GM21381 (cell line): ENCODE measurements at regions not wholly inside any gene's neighbourhood (a gene's known extent, or its start where the extent isn't known, plus 50 kb on each side); places are given as distances from the start of the nearest gene placed in this dataset.

Source experiments
- ATAC-seq: cut with Tn5 transposase; IDR thresholded peaks from one replicate; pipeline ENCODE4 v1.9.1; 2021; ENCODE audit warnings: mild to moderate bottlenecking, moderate library complexity; ENCODE audit not compliant: unreplicated experiment

DNA sequence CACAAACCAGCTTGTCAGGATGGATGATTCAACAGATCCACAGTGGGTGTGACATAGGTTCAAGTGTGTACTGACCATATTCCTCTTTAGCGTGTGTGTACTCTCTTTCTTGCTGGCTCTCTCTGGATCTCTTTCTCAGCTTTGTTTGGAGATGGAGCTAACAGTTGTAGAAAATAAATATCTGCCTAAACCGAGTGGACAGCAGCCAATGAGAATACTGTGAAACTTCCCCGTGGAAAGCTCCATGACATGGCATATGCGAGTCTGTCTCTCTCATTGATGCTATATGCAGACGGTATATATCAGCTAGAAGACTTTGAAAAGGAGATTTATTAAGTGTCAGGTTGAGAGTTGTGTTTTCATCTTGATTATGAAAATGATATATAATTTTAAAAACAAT lies 406.5 kb upstream of the SUCLG2 start:
- no peak for ATAC-seq

DNA sequence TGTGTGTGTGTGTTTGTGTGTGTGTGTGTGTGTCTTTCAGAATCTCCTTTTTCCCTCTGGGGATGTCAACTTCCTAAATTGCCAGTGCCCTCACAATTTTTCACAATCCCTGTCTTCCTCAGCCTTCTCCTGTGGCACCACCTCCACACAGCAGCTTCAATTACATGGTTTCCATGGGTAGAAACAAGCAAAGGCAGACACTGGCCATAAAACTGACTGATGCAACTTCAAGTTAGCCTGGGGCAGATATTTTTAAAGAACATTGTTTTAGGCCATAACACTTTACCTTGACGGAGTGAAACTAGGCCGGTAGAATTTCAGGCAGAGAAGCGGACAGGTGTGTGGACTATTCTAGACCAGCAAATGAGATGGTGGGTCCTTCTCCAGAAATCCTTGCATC lies 405.8 kb upstream of the SUCLG2 start:
- ATAC-seq: no peak

DNA sequence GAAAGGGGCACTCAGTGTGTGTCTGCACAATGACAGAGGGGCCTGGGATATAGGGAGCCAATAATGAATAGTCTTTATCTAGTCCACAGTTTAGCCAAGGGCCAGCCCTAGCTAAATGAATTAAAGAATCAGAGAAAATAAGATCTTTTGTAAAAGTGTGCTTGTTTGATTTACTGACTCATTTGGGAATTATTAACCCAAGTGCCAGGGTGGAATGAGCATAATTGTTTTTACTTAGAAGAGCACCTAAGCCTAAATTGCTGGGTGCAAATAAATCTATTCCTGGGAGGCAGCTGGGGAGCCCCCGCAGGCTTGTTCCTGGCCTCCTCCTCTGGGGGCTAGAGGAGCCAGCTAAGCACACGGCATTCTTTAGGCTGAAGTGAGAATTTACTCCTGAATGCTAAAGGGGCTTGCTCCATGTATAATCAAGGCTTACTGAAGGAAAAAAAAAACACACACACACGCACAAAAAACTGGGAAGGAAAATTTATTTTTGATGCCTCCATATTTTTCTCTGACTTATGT lies 405.3 kb upstream of the SUCLG2 start:
- ATAC-seq: no peak

DNA sequence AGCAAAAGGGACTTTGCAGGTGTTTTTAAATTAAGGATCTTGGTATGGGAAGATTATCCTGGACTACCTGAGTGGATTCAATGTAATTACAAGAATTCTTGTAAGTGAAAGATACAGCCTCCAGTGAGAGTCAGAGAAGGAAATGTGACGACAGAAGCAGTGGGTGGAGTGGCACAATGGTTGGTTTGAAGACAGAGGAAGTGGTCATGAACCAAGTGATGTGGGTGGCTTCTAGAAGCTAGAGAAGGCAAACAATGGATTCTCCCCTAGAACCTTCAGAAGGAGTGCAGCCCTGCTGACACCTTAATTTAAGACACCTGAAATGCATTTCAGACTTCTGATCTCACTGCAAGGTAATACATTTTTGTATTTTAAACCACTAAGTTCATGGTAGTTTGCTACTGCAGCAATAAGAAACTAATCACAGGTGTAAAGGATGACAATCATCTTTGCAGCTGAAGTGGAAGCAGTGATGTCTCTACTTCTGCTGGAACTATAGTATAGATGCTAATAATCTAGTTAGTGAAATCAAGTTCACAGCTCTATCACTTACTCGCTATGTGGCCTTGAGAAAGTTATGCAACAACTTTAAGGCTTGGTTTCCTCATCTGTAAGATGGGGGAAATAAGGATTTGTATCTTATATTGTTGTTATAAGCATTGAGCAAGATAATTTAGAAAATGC lies 403.4 kb upstream of the SUCLG2 start:
- no peak for ATAC-seq

DNA sequence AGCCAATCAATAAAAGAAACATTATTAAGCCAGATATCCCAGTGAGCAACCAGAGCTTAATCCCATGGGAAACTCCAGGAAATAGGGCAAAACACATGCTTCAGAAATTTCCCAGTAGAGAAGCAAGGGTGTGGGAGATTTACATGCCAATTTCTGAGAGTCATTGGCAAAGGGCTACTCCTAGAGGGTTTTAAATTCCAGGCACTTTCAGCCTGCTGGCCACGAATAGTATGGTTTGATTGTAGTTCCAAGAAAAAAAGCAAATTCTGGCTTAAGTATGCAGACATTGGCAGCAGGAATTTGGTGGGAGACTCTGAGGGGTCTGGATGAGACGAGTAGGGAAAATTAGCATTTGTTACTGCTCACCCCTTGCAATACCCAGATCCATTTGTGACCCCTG lies 402.1 kb upstream of the SUCLG2 start:
- ATAC-seq: no peak

DNA sequence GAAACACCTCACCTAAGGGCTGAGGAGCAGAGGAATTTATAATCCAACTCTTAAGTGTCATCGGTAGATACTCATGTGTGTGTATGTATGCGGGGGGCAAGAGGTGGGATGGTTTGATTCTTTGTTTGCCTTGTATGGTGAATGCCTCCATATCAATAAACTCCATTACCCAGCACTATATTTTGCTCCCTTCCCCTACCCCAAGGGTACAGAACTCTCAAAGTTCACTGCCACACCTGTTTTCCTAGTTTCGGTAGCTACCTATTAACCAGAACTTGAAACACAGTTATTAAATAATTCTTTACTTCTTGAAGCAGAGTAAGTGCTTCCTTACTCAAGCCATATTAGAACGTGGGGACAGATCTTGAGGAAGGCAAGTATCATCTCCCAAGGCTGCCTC lies 400.8 kb upstream of the SUCLG2 start:
- ATAC-seq: no peak

DNA sequence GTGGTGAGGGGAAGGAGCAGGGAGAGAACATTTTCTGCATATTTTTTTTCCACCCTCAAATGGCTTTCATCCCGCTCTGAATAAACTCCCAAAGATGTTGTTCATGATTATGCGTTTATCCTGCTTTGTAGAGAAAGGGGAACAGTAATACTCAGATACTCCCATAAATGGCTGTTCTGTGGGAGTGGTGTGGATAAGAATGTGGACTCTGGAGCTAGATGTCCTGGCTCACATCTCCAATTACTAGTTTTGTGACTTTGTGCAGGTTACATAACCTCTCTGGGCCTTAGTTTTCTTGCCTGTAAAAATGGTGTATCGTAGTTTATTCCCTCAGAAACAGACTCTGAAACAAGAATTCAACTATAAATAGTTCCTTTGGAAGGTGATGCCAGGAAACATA lies 395.4 kb upstream of the SUCLG2 start:
- no peak for ATAC-seq

DNA sequence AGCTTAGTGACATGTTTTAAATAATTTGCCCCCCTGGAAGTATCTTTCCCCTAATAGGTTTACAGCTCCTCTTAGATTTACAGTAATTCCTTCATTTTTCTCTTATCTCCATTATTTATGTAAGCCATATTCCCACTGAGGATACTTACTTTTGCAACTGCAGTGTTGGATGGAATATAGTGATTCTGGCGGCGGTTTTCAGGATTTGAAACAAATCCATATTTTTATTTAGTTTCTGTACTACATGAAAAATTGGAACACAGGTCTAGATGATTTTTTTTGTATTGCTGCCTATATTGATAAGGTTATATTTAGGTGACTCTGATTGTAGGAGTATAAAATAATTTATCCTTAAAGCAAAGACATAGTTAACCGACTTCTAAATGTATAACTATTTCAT lies 391.6 kb upstream of the SUCLG2 start:
- ATAC-seq: no peak

DNA sequence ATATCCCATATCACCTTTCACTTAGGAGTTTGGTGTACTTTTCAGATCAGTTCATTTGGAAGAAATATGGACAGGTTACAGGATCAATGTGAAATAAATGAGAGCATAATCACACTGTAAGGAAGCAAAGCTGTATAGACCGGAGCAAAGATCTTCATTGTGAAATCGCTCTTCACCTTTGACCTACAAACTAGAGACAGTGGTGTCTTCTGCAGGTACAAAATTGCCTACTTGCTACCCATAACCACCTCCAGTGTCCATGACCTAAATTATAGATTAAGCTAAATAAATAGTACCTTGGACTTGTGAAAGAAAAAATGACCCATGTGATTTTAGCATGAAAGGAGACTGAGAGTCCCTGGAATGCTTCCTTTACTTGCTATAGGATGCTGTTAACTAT lies 379.5 kb upstream of the SUCLG2 start:
- no peak for ATAC-seq

DNA sequence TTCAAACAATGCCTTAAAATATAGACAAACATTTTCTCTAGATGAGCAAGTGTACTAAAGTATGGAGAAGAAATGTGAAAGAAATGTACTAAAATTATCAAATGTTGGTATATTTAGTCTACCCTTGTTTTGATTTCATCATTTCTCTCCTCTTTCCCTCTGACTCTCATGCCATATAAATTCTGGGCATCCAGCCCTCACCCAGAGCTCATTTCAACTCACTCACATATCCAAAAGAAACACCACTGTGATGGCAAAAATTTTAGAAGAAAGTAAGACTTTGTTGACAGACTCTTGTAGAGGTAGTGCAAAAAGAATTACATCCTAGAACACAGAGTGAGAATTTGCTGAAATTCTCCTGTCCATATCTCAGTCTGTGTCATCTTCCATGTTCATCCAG lies 377.8 kb upstream of the SUCLG2 start:
- no peak for ATAC-seq

DNA sequence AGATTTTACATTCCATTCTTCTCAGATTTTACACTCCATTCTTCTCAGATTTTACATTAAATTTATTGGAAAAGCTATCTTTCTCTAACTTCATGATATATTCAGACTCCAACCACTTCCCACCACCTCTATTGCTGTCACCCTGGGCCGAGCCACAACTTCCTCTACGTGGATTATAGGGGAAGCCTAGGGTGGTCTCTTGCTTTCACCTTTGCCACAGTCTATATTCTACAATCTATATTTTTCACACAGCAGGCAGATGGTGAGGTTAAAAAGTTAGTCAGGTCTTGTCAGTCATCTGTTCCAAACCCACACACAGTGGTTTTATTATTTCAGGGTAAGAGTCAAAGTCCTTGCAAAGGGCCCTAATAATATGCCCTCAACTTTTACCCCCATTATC lies 370.8 kb upstream of the SUCLG2 start:
- no peak for ATAC-seq

DNA sequence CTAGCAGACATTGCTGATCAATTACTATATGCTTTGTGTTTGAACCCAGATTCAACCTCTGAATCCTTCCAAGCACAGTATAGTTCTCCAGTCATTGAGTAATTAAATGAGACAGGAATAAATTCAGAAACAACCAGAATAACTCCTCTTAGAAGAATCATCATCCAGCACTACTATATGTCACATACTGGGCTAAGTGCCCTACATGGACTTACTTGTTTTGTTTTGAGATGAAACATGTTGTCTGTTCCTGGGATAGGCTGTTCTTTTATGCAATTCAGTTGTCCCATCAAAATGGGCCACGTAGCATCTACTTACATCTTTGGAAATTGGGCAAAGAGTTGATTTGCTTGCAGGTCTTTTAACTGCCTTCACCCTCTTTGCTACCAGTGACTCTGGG lies 365.5 kb upstream of the SUCLG2 start:
- no peak for ATAC-seq

DNA sequence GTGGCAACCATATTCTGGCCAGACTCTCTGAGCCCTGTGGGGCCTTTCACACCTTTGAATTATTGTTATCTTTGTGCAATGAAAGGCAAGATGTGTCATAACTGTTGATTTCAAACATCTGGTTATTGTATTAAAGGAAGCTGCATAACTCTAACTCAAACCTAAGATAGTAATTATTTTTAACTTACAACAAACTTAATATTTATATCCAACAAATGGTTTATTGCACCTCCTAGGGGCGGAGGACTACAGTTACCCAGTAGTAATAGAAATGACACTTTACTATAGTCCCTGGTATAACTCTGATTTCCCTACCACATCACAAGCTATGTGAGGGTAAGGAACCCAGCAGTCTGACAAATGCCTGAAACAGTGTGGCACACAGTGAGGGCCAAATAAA lies 363.9 kb upstream of the SUCLG2 start:
- ATAC-seq: no peak

DNA sequence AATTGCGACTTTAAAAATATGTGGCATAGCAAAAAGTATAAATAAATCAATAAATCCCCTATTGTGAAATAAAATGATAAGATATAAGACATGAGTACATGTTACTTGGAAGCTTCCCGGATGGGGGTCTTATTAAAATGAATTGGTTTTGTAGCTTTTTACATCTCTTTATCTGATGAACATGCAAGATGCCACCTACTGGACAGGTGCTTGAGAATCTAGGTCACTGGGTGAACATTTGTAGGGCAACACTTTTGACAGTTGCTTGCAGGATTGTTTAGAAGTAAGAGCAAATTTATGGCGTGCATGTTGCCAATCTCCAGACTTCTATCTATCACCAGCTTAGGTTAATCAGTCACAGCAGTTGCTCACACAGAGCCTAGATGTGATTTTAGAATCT lies 362.7 kb upstream of the SUCLG2 start:
- ATAC-seq: no peak

DNA sequence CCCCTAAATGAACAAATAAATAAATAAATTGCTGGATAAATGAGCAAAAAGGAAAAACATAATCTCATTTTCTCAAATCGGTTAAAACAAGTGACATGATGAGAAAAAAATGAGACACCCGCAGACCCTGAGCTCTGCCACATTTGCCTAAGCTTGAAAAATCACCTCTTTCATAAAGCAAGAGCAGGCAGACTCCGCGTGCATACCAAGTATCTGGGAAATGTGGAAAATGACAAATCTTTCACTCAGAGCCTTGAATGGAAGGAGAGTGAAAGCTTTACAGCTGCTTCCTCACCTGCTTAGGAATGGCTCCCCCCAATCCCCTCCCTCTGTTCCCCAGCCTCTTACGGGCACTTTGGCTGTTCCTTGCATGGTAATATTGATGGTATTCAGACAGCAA lies 355.5 kb upstream of the SUCLG2 start:
- no peak for ATAC-seq

DNA sequence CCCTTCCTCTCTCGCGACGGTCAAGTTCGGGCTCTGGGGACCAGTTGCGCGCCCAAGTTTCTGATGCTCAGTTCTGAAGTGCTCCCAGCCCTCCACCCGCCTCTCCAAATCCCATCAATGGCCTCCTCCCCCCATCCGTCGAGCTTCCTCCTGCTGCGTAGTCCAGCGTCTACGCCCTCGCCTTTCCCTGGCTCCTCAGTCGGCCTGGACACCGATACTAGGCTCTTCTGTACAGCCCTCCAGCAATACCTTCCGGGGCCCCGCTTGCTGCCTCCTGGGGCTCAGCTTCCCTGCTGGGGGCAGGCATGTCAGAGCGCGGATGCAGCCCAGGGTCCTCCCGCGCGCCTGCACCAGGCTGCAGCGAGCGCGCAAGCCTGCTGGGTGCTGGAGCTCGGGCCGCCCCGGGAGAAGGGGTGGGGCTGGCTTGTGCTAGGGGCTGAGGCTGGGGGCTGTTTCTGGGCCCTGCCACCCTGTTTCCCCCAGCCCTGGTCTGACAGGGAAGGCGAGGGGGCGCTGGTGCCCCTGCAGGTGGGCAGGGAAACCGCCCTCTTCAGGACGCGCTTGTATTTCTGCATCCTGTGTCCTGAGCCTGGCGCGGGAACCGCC lies 353.3 kb upstream of the SUCLG2 start:
- no peak for ATAC-seq

DNA sequence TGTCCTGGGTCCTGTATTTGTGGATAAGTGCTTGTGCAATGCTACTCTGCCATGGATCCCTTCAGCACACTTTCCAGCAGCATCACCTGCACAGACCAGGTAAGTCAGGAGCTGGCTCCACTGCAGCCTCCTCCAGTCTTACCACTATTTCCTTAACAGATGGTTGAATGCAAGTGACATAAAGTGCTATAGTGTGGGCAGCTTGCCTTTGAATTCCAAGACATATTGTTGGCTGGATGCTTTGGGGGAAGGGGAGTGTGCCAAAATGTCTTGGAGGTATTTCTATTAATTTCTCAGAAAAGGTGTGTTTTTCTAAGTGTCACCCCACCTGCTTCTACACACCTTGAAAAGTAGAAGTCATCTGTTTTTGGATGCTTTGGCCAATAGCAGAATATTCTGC lies 352.2 kb upstream of the SUCLG2 start:
- no peak for ATAC-seq

DNA sequence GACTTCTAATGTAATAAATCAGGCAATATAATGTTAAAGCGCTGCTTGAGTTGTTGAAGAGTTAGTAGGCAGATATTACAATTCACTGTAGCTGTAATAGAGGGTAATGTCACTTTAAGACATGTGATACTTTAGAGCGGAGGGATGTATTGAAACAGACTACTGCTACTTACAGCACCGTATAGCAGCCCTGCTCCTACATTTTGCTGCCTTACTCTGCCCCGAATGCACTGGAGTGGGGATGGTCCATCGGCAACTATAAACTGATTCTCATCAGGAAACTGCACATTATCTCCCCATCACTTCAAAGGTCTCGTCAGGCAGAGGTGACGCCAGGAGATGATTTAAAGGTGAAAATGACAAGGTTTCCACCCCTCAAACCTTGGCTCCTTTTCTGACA lies 349.7 kb upstream of the SUCLG2 start:
- no peak for ATAC-seq

DNA sequence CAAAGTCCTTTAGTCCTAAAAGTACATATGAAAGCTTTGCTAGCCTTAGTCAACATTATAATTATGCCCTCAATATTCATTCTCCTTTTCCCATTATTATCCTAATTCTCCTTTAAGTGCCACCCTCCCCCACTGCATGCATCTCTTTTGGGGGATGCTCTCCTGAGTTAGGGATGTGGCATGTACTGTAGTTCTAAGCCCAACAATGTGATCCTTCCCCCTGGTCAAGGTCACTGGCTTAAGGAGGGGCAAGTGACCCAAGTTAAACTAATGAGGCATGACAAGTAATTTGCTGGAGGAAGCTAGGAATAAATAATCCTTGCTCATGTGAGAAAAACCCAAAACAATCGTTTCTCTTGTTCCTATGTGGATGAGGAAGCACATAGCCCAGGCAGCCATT lies 343.9 kb upstream of the SUCLG2 start:
- no peak for ATAC-seq

DNA sequence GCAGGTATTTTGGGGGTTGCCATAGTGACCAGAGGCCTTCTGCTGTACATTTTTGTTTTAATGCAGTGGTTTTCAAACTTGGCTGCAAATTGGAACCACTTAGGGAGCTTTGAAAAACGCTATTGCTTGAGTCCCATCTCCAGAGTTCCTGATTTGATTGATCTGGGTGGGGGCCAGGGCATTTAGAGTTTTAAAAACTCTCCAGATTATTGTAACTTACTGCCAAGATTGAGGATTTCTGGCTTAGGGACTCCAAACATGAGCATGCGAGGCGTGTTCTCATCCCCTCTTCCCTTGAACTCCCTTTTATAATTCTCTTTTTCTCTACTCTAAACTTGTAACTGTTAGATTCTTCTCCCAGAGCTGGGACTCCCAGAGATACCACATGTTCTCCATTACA lies 340.8 kb upstream of the SUCLG2 start:
- no peak for ATAC-seq

DNA sequence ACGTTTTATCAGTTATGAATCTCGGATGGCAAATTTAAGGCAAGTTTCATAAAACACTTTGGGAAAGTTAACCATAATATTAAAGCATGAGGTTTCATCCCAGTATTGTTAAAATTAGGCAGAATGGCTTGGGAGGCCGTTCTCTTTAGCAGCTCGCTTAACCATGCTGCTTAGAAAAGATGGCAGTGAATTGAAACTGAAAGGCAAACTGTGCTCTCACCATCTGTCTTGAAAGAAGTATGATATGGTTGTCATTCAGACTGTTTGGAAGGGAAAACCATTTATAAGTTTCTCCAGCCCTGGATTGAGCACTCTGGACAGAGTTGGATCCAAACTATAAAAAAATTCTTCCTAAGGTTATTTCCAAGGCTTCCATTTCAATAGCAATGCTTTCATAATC lies 332.3 kb upstream of the SUCLG2 start:
- no peak for ATAC-seq

DNA sequence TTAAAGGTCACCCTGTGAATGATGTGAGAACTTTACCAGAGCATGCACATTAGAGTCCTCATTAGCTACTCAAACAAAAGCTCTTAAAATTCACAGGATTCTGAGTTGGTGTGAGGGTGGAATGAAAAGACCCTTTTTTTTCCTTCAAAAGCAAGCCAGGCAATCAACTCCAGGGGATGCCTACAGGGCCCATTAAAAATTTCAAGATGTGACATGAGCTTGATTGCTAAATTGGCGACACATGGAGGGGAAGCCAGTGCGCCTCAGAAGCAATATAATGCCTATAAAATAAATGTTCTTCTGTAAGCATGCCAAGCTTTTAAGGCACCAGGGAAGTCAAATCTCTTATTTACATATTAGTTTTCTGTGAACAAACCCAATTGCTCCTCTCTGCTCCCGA lies 328.8 kb upstream of the SUCLG2 start:
- ATAC-seq: no peak

DNA sequence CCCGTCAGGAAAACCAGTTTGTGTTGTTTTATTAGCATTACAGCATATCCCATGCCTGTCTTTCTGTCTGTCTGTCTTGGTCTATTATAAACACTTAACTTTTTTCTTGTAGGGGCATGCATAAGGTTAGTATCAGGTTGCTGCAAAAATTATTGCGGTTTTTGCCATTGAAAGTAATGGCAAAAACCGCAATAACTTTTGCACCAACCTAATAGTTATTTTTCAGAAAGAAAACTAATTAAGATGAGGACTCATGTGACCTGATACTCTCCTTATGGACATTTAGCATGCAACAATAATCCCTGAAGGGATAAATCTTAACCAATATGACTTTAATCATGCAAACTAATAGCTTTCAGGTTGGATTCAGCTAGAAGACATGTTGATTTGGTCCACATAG lies 326.7 kb upstream of the SUCLG2 start:
- no peak for ATAC-seq
